ENCODE measurements at regions not wholly inside any gene's neighbourhood (a gene's known extent, or its start where the extent isn't known, plus 50 kb on each side); places are given as distances from the start of the nearest gene placed in this dataset.
"Not testable (repeated sequence)": the region's sequence is repeated elsewhere in the genome, so short reads cannot be mapped to it uniquely, and the experiment has no call there.

- Histone ChIP-seq H3K27ac (ENCODE audit: low read depth, low read length) (no peak overlapping the region), H3K9ac (ENCODE audit: low read length) (no peak overlapping the region), H3K36me3 (ENCODE audit: control insufficient read depth, insufficient read depth, low read length) (no peaks in the 10 kb centered on the region), H3K4me3 (ENCODE audit: low read depth, low read length) (no peak overlapping the region), H3K9me3 (ENCODE audit: control insufficient read depth, insufficient read depth, low read depth, low read length) (peaks cover 63% of the 10 kb centered on the region; the same call in 1 of the 2 replicates), H3K4me1 (ENCODE audit: control insufficient read depth, insufficient read depth, low read length) (no peaks in the 10 kb centered on the region), H3K27me3 (ENCODE audit: control insufficient read depth, insufficient read depth, low read length) (no peaks in the 10 kb centered on the region)
These were observed 1079.4 kb downstream of the TMEM121 start for GRCh38 chr14:106605548-106606448.

- Histone ChIP-seq H3K4me1 (ENCODE audit: control insufficient read depth, insufficient read depth, low read length) (no peaks in the 10 kb centered on the region), H3K4me3 (ENCODE audit: low read depth, low read length) (no peak overlapping the region), H3K9ac (ENCODE audit: low read length) (no peak overlapping the region), H3K27me3 (ENCODE audit: control insufficient read depth, insufficient read depth, low read length) (no peaks in the 10 kb centered on the region), H3K9me3 (ENCODE audit: control insufficient read depth, insufficient read depth, low read depth, low read length) (peaks cover 66% of the 10 kb centered on the region; the same call in 1 of the 2 replicates), H3K36me3 (ENCODE audit: control insufficient read depth, insufficient read depth, low read length) (no peaks in the 10 kb centered on the region), H3K27ac (ENCODE audit: low read depth, low read length) (no peak overlapping the region)
These were observed 1080.6 kb downstream of the TMEM121 start for GRCh38 chr14:106606936-106607335.

- no peak overlapping the region for H3K4me3 ChIP-seq (ENCODE audit: low read depth, low read length)
- H3K4me1 ChIP-seq (ENCODE audit: control insufficient read depth, insufficient read depth, low read length): no peaks in the 10 kb centered on the region
- no peaks in the 10 kb centered on the region for H3K27me3 ChIP-seq (ENCODE audit: control insufficient read depth, insufficient read depth, low read length)
- H3K27ac ChIP-seq (ENCODE audit: low read depth, low read length): no peak overlapping the region
- H3K36me3 ChIP-seq (ENCODE audit: control insufficient read depth, insufficient read depth, low read length): no peaks in the 10 kb centered on the region
- no peak overlapping the region for H3K9ac ChIP-seq (ENCODE audit: low read length)
- peaks cover 80% of the 10 kb centered on the region; the same call in 1 of the 2 replicates for H3K9me3 ChIP-seq (ENCODE audit: control insufficient read depth, insufficient read depth, low read depth, low read length)
These were observed 1084.3 kb downstream of the TMEM121 start for GRCh38 chr14:106610691-106611090.

- Histone ChIP-seq H3K4me1 (ENCODE audit: control insufficient read depth, insufficient read depth, low read length) (no peaks in the 10 kb centered on the region), H3K9me3 (ENCODE audit: control insufficient read depth, insufficient read depth, low read depth, low read length) (peaks cover 73% of the 10 kb centered on the region; the same call in 1 of the 2 replicates), H3K9ac (ENCODE audit: low read length) (no peak overlapping the region), H3K27me3 (ENCODE audit: control insufficient read depth, insufficient read depth, low read length) (no peaks in the 10 kb centered on the region), H3K4me3 (ENCODE audit: low read depth, low read length) (no peak overlapping the region), H3K27ac (ENCODE audit: low read depth, low read length) (no peak overlapping the region), H3K36me3 (ENCODE audit: control insufficient read depth, insufficient read depth, low read length) (no peaks in the 10 kb centered on the region)
These were observed 1086.9 kb downstream of the TMEM121 start for GRCh38 chr14:106613256-106613655.

GRCh38 chr14:106618471-106618951 lies 1092.1 kb downstream of the TMEM121 start:
- H3K27ac ChIP-seq (ENCODE audit: low read depth, low read length): not testable (repeated sequence)

GRCh38 chr14:106619606-106620005 lies 1093.2 kb downstream of the TMEM121 start:
- H3K9me3 ChIP-seq (ENCODE audit: control insufficient read depth, insufficient read depth, low read depth, low read length): peaks cover 78% of the 10 kb centered on the region
- no peak overlapping the region for H3K9ac ChIP-seq (ENCODE audit: low read length)
- no peak overlapping the region for H3K27ac ChIP-seq (ENCODE audit: low read depth, low read length)
- H3K36me3 ChIP-seq (ENCODE audit: control insufficient read depth, insufficient read depth, low read length): no peaks in the 10 kb centered on the region
- H3K27me3 ChIP-seq (ENCODE audit: control insufficient read depth, insufficient read depth, low read length): no peaks in the 10 kb centered on the region
- no peaks in the 10 kb centered on the region for H3K4me1 ChIP-seq (ENCODE audit: control insufficient read depth, insufficient read depth, low read length)
- no peak overlapping the region for H3K4me3 ChIP-seq (ENCODE audit: low read depth, low read length)

More at GRCh38 chr14:106618471-106618951, 1092.1 kb downstream of the TMEM121 start:
- not testable (repeated sequence) for H3K9ac ChIP-seq (ENCODE audit: low read length); H3K4me3 ChIP-seq (ENCODE audit: low read depth, low read length); H3K36me3 ChIP-seq (ENCODE audit: control insufficient read depth, insufficient read depth, low read length); H3K27me3 ChIP-seq (ENCODE audit: control insufficient read depth, insufficient read depth, low read length); H3K4me1 ChIP-seq (ENCODE audit: control insufficient read depth, insufficient read depth, low read length)
- peaks cover 76% of the 10 kb centered on the region for H3K9me3 ChIP-seq (ENCODE audit: control insufficient read depth, insufficient read depth, low read depth, low read length)

GRCh38 chr14:106620368-106620767 lies 1094.0 kb downstream of the TMEM121 start:
- Histone ChIP-seq H3K9me3 (ENCODE audit: control insufficient read depth, insufficient read depth, low read depth, low read length) (peaks cover 77% of the 10 kb centered on the region), H3K27ac (ENCODE audit: low read depth, low read length) (no peak overlapping the region), H3K36me3 (ENCODE audit: control insufficient read depth, insufficient read depth, low read length) (no peaks in the 10 kb centered on the region), H3K27me3 (ENCODE audit: control insufficient read depth, insufficient read depth, low read length) (no peaks in the 10 kb centered on the region), H3K4me1 (ENCODE audit: control insufficient read depth, insufficient read depth, low read length) (no peaks in the 10 kb centered on the region), H3K4me3 (ENCODE audit: low read depth, low read length) (no peak overlapping the region), H3K9ac (ENCODE audit: low read length) (no peak overlapping the region)

- no peaks in the 10 kb centered on the region for H3K27me3 ChIP-seq (ENCODE audit: control insufficient read depth, insufficient read depth, low read length)
- H3K4me3 ChIP-seq (ENCODE audit: low read depth, low read length): no peak overlapping the region
- H3K4me1 ChIP-seq (ENCODE audit: control insufficient read depth, insufficient read depth, low read length): no peaks in the 10 kb centered on the region
- H3K9me3 ChIP-seq (ENCODE audit: control insufficient read depth, insufficient read depth, low read depth, low read length): peaks cover 74% of the 10 kb centered on the region
- H3K27ac ChIP-seq (ENCODE audit: low read depth, low read length): no peak overlapping the region
- no peak overlapping the region for H3K9ac ChIP-seq (ENCODE audit: low read length)
- no peaks in the 10 kb centered on the region for H3K36me3 ChIP-seq (ENCODE audit: control insufficient read depth, insufficient read depth, low read length)
These were observed 1095.9 kb downstream of the TMEM121 start for GRCh38 chr14:106622200-106622745.

GRCh38 chr14:106625186-106625585 lies 1098.8 kb downstream of the TMEM121 start:
- H3K27me3 ChIP-seq (ENCODE audit: control insufficient read depth, insufficient read depth, low read length): no peaks in the 10 kb centered on the region
- H3K4me3 ChIP-seq (ENCODE audit: low read depth, low read length): no peak overlapping the region
- no peak overlapping the region for H3K27ac ChIP-seq (ENCODE audit: low read depth, low read length)
- no peak overlapping the region for H3K9ac ChIP-seq (ENCODE audit: low read length)
- H3K4me1 ChIP-seq (ENCODE audit: control insufficient read depth, insufficient read depth, low read length): no peaks in the 10 kb centered on the region
- no peaks in the 10 kb centered on the region for H3K36me3 ChIP-seq (ENCODE audit: control insufficient read depth, insufficient read depth, low read length)
- H3K9me3 ChIP-seq (ENCODE audit: control insufficient read depth, insufficient read depth, low read depth, low read length): peaks cover 54% of the 10 kb centered on the region; the same call in 1 of the 2 replicates

- not testable (repeated sequence) for H3K27ac ChIP-seq (ENCODE audit: low read depth, low read length); H3K9ac ChIP-seq (ENCODE audit: low read length); H3K27me3 ChIP-seq (ENCODE audit: control insufficient read depth, insufficient read depth, low read length); H3K4me3 ChIP-seq (ENCODE audit: low read depth, low read length); H3K4me1 ChIP-seq (ENCODE audit: control insufficient read depth, insufficient read depth, low read length); H3K36me3 ChIP-seq (ENCODE audit: control insufficient read depth, insufficient read depth, low read length)
- peaks cover 53% of the 10 kb centered on the region; the same call in 1 of the 2 replicates for H3K9me3 ChIP-seq (ENCODE audit: control insufficient read depth, insufficient read depth, low read depth, low read length)
These were observed 1100.1 kb downstream of the TMEM121 start for GRCh38 chr14:106626469-106626868.

- not testable (repeated sequence) for H3K4me3 ChIP-seq (ENCODE audit: low read depth, low read length); H3K4me1 ChIP-seq (ENCODE audit: control insufficient read depth, insufficient read depth, low read length); H3K27ac ChIP-seq (ENCODE audit: low read depth, low read length); H3K36me3 ChIP-seq (ENCODE audit: control insufficient read depth, insufficient read depth, low read length); H3K27me3 ChIP-seq (ENCODE audit: control insufficient read depth, insufficient read depth, low read length); H3K9ac ChIP-seq (ENCODE audit: low read length)
- peaks cover 56% of the 10 kb centered on the region; the same call in 1 of the 2 replicates for H3K9me3 ChIP-seq (ENCODE audit: control insufficient read depth, insufficient read depth, low read depth, low read length)
These were observed 1100.7 kb downstream of the TMEM121 start for GRCh38 chr14:106626942-106627588.

All from HUES6 (cell line).